ENCODE measurements at regions not wholly inside any gene's neighbourhood (a gene's known extent, or its start where the extent isn't known, plus 50 kb on each side); places are given as distances from the start of the nearest gene placed in this dataset.
"Not testable (repeated sequence)": the region's sequence is repeated elsewhere in the genome, so short reads cannot be mapped to it uniquely, and the experiment has no call there.

- Mint-ChIP-seq H3K4me3 (no peak overlapping the region), H3K9me3 (ENCODE audit: insufficient read depth) (no peaks in the 10 kb centered on the region), H3K27ac (no peak overlapping the region), H3K27me3 (peaks cover 7% of the 10 kb centered on the region), H3K4me1 (no peaks in the 10 kb centered on the region)
- ATAC-seq (ENCODE audit: low read depth): no peak
- no peak overlapping the region for H3K27ac ChIP-seq (ENCODE audit: low read length in 2 of 2)
- H3K4me1 ChIP-seq (ENCODE audit: control insufficient read depth in 2 of 2, insufficient read depth in 2 of 2, low read length in 2 of 2): no peaks in the 10 kb centered on the region
- H3K79me2 ChIP-seq (ENCODE audit: control insufficient read depth, insufficient read depth, low read length): no peaks in the 10 kb centered on the region
- intact Hi-C loops (cut with micrococcal nuclease): no loop called here
- DNase-seq: no peak
- ChIA-PET POLR2A (no interaction called here), CTCF (no interaction called here)
- no peak overlapping the region for H3K9ac ChIP-seq (ENCODE audit: low read length)
- H3K36me3 ChIP-seq (replicated peaks in 1 of 2; ENCODE audit: control extremely low read depth in 1 of 2, control insufficient read depth in 1 of 2, extremely low read depth in 1 of 2, insufficient read depth in 2 of 2, low read length in 1 of 2): no peaks in the 10 kb centered on the region
- H3K9me3 ChIP-seq (ENCODE audit: control extremely low read depth in 1 of 3, control insufficient read depth in 2 of 3, insufficient read depth in 1 of 3, low read length in 2 of 3): peaks cover 0 to 13% (median 0%) of the 10 kb centered on the region in 3 donors
- no peak for TF ChIP-seq EZH2 (IDR thresholded peaks at IDR 0.05; ENCODE audit: borderline replicate concordance, insufficient read depth, low read depth, low read length, poor library complexity, severe bottlenecking)
- TF ChIP-seq, protein P1, sequence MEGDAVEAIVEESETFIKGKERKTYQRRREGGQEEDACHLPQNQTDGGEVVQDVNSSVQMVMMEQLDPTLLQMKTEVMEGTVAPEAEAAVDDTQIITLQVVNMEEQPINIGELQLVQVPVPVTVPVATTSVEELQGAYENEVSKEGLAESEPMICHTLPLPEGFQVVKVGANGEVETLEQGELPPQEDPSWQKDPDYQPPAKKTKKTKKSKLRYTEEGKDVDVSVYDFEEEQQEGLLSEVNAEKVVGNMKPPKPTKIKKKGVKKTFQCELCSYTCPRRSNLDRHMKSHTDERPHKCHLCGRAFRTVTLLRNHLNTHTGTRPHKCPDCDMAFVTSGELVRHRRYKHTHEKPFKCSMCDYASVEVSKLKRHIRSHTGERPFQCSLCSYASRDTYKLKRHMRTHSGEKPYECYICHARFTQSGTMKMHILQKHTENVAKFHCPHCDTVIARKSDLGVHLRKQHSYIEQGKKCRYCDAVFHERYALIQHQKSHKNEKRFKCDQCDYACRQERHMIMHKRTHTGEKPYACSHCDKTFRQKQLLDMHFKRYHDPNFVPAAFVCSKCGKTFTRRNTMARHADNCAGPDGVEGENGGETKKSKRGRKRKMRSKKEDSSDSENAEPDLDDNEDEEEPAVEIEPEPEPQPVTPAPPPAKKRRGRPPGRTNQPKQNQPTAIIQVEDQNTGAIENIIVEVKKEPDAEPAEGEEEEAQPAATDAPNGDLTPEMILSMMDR (IDR thresholded peaks at IDR 0.05): no peak
- H2AFZ ChIP-seq (ENCODE audit: insufficient read depth, low read depth, low read length, poor library complexity, severe bottlenecking): no peak overlapping the region
- H3K4me3 ChIP-seq (ENCODE audit: control extremely low read depth in 1 of 5, extremely low read depth in 1 of 5, insufficient read depth in 1 of 5, low read depth in 2 of 5, low read length in 4 of 5): no peak overlapping the region
- H4K20me1 ChIP-seq (ENCODE audit: control insufficient read depth, insufficient read depth, low read length, poor library complexity, severe bottlenecking): no peaks in the 10 kb centered on the region
- no peak overlapping the region for H3K4me2 ChIP-seq (replicated peaks; ENCODE audit: low read depth, low read length, poor library complexity, severe bottlenecking)
- WGBS (ENCODE audit: insufficient coverage): 92% methylated on average over 25 of the region's 25 CpGs
- H3K27me3 ChIP-seq (replicated peaks in 1 of 4; ENCODE audit: control extremely low read depth in 1 of 4, control insufficient read depth in 3 of 4, insufficient read depth in 4 of 4, low read length in 3 of 4): no peaks in the 10 kb centered on the region
Measured at GRCh38 chr15:25989327-25989726, 126.2 kb upstream of the ATP10A start.

DNA sequence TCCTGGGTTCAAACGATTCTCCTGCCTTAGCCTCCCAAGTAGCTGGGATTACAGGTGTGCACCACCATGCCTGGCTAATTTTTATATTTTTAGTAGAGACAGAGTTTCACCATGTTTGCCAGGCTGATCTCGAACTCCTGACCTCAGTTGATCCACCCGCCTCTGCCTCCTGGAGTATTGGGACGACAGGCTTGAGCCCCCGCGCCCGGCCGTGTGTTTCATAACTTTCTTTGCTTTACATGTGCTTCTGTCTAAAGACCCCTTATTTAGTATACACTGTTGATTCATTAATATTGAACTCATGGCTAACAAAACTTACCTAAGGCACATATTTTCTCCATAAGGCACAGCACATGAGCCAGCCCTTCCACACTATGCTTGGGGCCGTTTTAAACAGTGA, 125.6 kb upstream of the ATP10A start:
- H3K9me3 ChIP-seq (ENCODE audit: control extremely low read depth in 1 of 3, control insufficient read depth in 2 of 3, insufficient read depth in 1 of 3, low read length in 2 of 3): peaks cover 0 to 13% (median 0%) of the 10 kb centered on the region in 3 donors
- H3K36me3 ChIP-seq (replicated peaks in 1 of 2; ENCODE audit: control extremely low read depth in 1 of 2, control insufficient read depth in 1 of 2, extremely low read depth in 1 of 2, insufficient read depth in 2 of 2, low read length in 1 of 2); H3K4me2 ChIP-seq (replicated peaks; ENCODE audit: low read depth, low read length, poor library complexity, severe bottlenecking); CTCF ChIA-PET; H3K4me3 Mint-ChIP-seq; H3K9ac ChIP-seq (ENCODE audit: low read length); POLR2A ChIA-PET; H3K9me3 Mint-ChIP-seq (ENCODE audit: insufficient read depth); H2AFZ ChIP-seq (ENCODE audit: insufficient read depth, low read depth, low read length, poor library complexity, severe bottlenecking); DNase-seq; H3K27me3 Mint-ChIP-seq; H4K20me1 ChIP-seq (ENCODE audit: control insufficient read depth, insufficient read depth, low read length, poor library complexity, severe bottlenecking); H3K79me2 ChIP-seq (ENCODE audit: control insufficient read depth, insufficient read depth, low read length); H3K4me1 ChIP-seq (ENCODE audit: control insufficient read depth in 2 of 2, insufficient read depth in 2 of 2, low read length in 2 of 2); H3K4me3 ChIP-seq (ENCODE audit: control extremely low read depth in 1 of 5, extremely low read depth in 1 of 5, insufficient read depth in 1 of 5, low read depth in 2 of 5, low read length in 4 of 5); ATAC-seq (ENCODE audit: low read depth); intact Hi-C loops (cut with micrococcal nuclease); H3K27me3 ChIP-seq (replicated peaks in 1 of 4; ENCODE audit: control extremely low read depth in 1 of 4, control insufficient read depth in 3 of 4, insufficient read depth in 4 of 4, low read length in 3 of 4); H3K27ac Mint-ChIP-seq; H3K4me1 Mint-ChIP-seq; H3K27ac ChIP-seq (ENCODE audit: low read length in 2 of 2): not testable (repeated sequence)
- WGBS (ENCODE audit: insufficient coverage): 94% methylated on average over 2 of the region's 9 CpGs
